HEK293 (cell line): ENCODE measurements at regions not wholly inside any gene's neighbourhood (a gene's known extent, or its start where the extent isn't known, plus 50 kb on each side); places are given as distances from the start of the nearest gene placed in this dataset.

ENCODE experiments used
- CTCF ChIP-seq: fragments of 450-650 bp; formaldehyde crosslinking; IDR thresholded peaks from 2 replicates; pipeline ENCODE4 v1.5.1; 2016; ENCODE audit warnings: missing biosample characterization, missing genetic modification characterization
- REST ChIP-seq: fragments of 450-650 bp; formaldehyde crosslinking; IDR thresholded peaks from 2 replicates; pipeline ENCODE4 v1.5.1; 2016; ENCODE audit warnings: missing biosample characterization, missing genetic modification characterization
- ZNF530 ChIP-seq: fragments of 450-650 bp; formaldehyde crosslinking; IDR thresholded peaks from 2 replicates; pipeline ENCODE4 v1.5.1; 2016; ENCODE audit warnings: low read depth, missing biosample characterization, missing genetic modification characterization

- TF ChIP-seq ZNF530 (tag by site-specific recombination) (no peak), CTCF (no peak), REST (tag by site-specific recombination) (no peak)
Measured at GRCh38 chr4:135164601-135165000, 963.0 kb upstream of the PABPC4L start.
